ENCODE measurements at regions not wholly inside any gene's neighbourhood (a gene's known extent, or its start where the extent isn't known, plus 50 kb on each side); places are given as distances from the start of the nearest gene placed in this dataset.

DNA sequence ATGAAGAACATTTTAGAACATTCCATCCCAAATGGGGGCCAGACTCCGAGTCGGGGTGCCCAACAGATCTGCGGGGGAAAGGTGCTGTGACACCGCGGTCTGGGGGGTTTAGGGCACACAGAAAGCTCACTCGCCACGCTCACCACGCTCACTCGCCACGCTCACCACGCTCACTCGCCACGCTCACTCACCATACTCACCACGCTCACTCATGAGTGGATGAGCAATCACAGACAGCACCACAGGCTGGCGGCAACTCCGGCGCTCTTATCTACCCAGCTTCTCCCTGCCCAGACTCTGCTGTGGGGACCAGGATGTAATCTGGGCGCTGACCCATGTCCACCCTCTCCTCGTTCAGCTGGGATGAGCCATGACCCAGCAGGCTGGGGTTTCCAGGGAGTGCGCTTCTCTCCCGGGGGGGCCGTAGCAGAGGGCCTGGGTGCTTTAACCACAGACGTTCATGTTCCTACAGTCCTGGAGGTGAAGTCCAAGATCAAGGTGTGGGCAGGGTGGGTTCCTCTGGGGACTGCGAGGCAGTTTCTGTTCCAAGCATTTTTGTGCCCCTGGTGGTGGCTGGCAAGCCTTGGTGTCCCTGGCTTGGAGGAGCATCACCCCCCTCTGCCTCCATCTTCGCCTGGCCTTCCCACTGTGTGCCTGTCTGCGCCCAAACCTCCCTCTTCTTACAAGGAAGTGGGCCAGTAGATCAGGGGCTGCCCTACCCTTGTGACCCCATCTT lies 141.2 kb downstream of the CTTN start:
- Mint-ChIP-seq H3K36me3 (ENCODE audit: low read depth) (no peaks in the 10 kb centered on the region), H3K4me1 (no peaks in the 10 kb centered on the region), H3K27ac (no peak overlapping the region), H3K27me3 (no peaks in the 10 kb centered on the region), H3K4me3 (no peak overlapping the region), H3K9me3 (peaks cover 7% of the 10 kb centered on the region)
- DNase-seq: no peak
- CTCF ChIA-PET: no interaction called here
- POLR2A ChIA-PET: no interaction called here

DNA sequence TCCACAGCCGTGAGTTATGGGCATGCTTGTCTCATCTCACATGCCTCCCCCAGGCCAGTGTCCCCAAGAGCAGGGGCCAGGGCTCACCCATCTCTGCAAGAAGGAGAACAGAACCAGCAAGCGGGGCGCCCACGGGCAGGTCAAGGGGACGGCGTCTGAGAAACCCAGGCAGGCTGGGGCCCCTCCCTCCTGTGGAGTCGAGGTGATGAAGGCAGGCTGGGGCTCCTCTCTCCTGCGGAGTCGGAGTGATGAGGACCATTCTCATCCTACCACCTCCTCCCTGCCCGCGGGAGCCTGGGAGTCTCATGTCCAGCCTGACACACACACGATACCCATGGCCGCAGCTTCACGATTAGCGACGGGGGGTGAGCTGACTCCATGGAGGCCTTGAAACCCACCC lies 141.9 kb downstream of the CTTN start:
- ChIA-PET CTCF (no interaction called here), POLR2A (no interaction called here)
- no peak overlapping the region for H3K4me3 Mint-ChIP-seq
- peaks cover 2% of the 10 kb centered on the region for H3K9me3 Mint-ChIP-seq
- H3K36me3 Mint-ChIP-seq (ENCODE audit: low read depth): no peaks in the 10 kb centered on the region
- H3K27me3 Mint-ChIP-seq: no peaks in the 10 kb centered on the region
- no peaks in the 10 kb centered on the region for H3K4me1 Mint-ChIP-seq
- no peak overlapping the region for H3K27ac Mint-ChIP-seq
- no peak for DNase-seq

DNA sequence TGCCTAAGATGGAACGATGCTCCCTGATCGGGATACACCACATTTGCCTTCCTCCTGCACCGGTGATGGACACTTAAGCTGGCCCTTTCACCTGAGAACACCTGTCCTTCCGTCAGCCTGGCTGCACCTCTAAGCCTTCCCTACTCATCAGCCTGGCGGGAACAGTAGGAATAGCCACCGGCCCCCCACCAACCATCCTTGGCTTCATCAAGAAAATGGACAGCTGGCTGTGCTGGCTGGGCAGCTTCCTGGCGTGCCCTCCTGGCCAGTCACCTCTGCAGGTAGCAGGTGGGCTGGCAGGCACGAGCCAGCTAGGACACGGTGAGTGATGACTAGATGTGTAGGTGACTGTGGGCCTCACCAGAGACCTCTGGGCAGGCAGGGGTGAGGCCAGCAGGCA lies 142.8 kb downstream of the CTTN start:
- ChIA-PET POLR2A (no interaction called here), CTCF (interaction anchor here (0.6 kb wide), 1 partner anchor 13 kb away, joined by 3 read pairs; no protein-coding TSS in a partner anchor)
- no peaks in the 10 kb centered on the region for H3K9me3 Mint-ChIP-seq
- no peak for DNase-seq
- H3K4me1 Mint-ChIP-seq: no peaks in the 10 kb centered on the region
- H3K27ac Mint-ChIP-seq: no peak overlapping the region
- H3K27me3 Mint-ChIP-seq: no peaks in the 10 kb centered on the region
- H3K36me3 Mint-ChIP-seq (ENCODE audit: low read depth): no peaks in the 10 kb centered on the region
- no peak overlapping the region for H3K4me3 Mint-ChIP-seq

- H3K27ac Mint-ChIP-seq: no peak overlapping the region
- no peaks in the 10 kb centered on the region for H3K36me3 Mint-ChIP-seq (ENCODE audit: low read depth)
- no peaks in the 10 kb centered on the region for H3K27me3 Mint-ChIP-seq
- POLR2A ChIA-PET: no interaction called here
- no peak overlapping the region for H3K4me3 Mint-ChIP-seq
- DNase-seq: no peak
- no peaks in the 10 kb centered on the region for H3K4me1 Mint-ChIP-seq
- CTCF ChIA-PET: interaction anchor here (0.6 kb wide), 1 partner anchor 13 kb away, joined by 3 read pairs; no protein-coding TSS in a partner anchor
- no peaks in the 10 kb centered on the region for H3K9me3 Mint-ChIP-seq
Measured at GRCh38 chr11:70541699-70542098, 143.4 kb downstream of the CTTN start.

- no peaks in the 10 kb centered on the region for H3K36me3 Mint-ChIP-seq (ENCODE audit: low read depth)
- no peaks in the 10 kb centered on the region for H3K4me1 Mint-ChIP-seq
- no peak overlapping the region for H3K27ac Mint-ChIP-seq
- no peaks in the 10 kb centered on the region for H3K9me3 Mint-ChIP-seq
- H3K27me3 Mint-ChIP-seq: no peaks in the 10 kb centered on the region
- no peak overlapping the region for H3K4me3 Mint-ChIP-seq
- no peak for DNase-seq
- ChIA-PET POLR2A (no interaction called here), CTCF (no interaction called here)
Measured at GRCh38 chr11:70542406-70542805, 144.1 kb downstream of the CTTN start.

DNA sequence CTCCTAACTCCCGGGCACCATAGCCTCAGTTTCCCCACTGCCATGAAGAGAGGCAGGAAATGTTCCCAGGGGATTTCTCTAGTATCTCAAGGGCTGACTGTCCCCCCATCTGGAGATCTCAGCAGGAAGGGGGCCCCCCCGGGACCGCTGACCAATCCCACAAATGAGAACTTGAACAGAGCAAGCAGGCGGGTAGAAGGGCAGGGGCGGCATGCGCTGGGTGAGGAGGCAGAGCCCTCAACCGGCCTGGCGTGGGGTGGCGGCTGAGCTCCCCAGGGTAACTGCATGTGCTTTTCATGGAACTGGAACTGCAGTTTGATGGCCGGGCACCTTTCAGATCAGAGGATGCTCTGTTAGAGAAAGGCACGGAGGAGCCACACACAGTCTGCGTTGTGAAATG lies 144.5 kb downstream of the CTTN start:
- no peaks in the 10 kb centered on the region for H3K36me3 Mint-ChIP-seq (ENCODE audit: low read depth)
- H3K27ac Mint-ChIP-seq: no peak overlapping the region
- no peak for DNase-seq
- no peaks in the 10 kb centered on the region for H3K4me1 Mint-ChIP-seq
- no peaks in the 10 kb centered on the region for H3K27me3 Mint-ChIP-seq
- no peaks in the 10 kb centered on the region for H3K9me3 Mint-ChIP-seq
- ChIA-PET POLR2A (no interaction called here), CTCF (interaction anchor here (0.5 kb wide), 1 partner anchor 141 kb away, joined by 3 read pairs; no protein-coding TSS in a partner anchor)
- no peak overlapping the region for H3K4me3 Mint-ChIP-seq

GRCh38 chr11:70543611-70544010 lies 145.3 kb downstream of the CTTN start:
- DNase-seq: no peak
- no peaks in the 10 kb centered on the region for H3K9me3 Mint-ChIP-seq
- H3K27me3 Mint-ChIP-seq: no peaks in the 10 kb centered on the region
- no peaks in the 10 kb centered on the region for H3K36me3 Mint-ChIP-seq (ENCODE audit: low read depth)
- H3K4me3 Mint-ChIP-seq: no peak overlapping the region
- H3K27ac Mint-ChIP-seq: no peak overlapping the region
- H3K4me1 Mint-ChIP-seq: no peaks in the 10 kb centered on the region
- POLR2A ChIA-PET: no interaction called here
- CTCF ChIA-PET: no interaction called here

GRCh38 chr11:70544067-70544773 lies 145.9 kb downstream of the CTTN start:
- ChIA-PET POLR2A (no interaction called here), CTCF (no interaction called here)
- DNase-seq: no peak

GRCh38 chr11:70544774-70545609 lies 146.7 kb downstream of the CTTN start:
- Mint-ChIP-seq H3K4me3 (no peak overlapping the region), H3K27me3 (no peaks in the 10 kb centered on the region), H3K9me3 (no peaks in the 10 kb centered on the region), H3K36me3 (ENCODE audit: low read depth) (no peaks in the 10 kb centered on the region), H3K27ac (no peak overlapping the region), H3K4me1 (no peaks in the 10 kb centered on the region)
- CTCF ChIA-PET: interaction anchor here (1.0 kb wide), 1 partner anchor 21 kb away, joined by 3 read pairs; no protein-coding TSS in a partner anchor
- no peak for DNase-seq
- POLR2A ChIA-PET: no interaction called here

More at GRCh38 chr11:70544067-70544773, 145.9 kb downstream of the CTTN start:
- Mint-ChIP-seq H3K4me1 (no peaks in the 10 kb centered on the region), H3K36me3 (ENCODE audit: low read depth) (no peaks in the 10 kb centered on the region), H3K27ac (no peak overlapping the region), H3K27me3 (no peaks in the 10 kb centered on the region), H3K9me3 (no peaks in the 10 kb centered on the region), H3K4me3 (no peak overlapping the region)

DNA sequence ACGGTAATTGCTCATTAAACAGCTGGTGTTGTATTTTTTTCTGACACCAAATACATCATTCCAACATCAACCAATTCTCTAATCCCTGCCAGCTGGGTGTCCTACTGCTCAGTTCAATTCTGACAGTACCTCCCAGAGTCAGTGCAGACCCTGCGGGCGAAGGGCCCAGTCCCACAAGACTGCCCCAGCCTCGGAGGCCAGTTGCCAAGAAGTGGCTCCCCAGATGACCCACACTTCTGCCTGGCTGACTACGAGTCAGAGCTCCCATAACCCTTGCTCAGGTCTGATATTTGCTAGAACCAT lies 147.2 kb downstream of the CTTN start:
- H3K27ac Mint-ChIP-seq: no peak overlapping the region
- no peaks in the 10 kb centered on the region for H3K27me3 Mint-ChIP-seq
- DNase-seq: no peak
- no peaks in the 10 kb centered on the region for H3K9me3 Mint-ChIP-seq
- no peaks in the 10 kb centered on the region for H3K36me3 Mint-ChIP-seq (ENCODE audit: low read depth)
- ChIA-PET POLR2A (no interaction called here), CTCF (interaction anchor here (1.0 to 1.2 kb wide), 2 partner anchors 10 to 22 kb away, joined by 3 read pairs; no protein-coding TSS in a partner anchor)
- no peaks in the 10 kb centered on the region for H3K4me1 Mint-ChIP-seq
- no peak overlapping the region for H3K4me3 Mint-ChIP-seq

DNA sequence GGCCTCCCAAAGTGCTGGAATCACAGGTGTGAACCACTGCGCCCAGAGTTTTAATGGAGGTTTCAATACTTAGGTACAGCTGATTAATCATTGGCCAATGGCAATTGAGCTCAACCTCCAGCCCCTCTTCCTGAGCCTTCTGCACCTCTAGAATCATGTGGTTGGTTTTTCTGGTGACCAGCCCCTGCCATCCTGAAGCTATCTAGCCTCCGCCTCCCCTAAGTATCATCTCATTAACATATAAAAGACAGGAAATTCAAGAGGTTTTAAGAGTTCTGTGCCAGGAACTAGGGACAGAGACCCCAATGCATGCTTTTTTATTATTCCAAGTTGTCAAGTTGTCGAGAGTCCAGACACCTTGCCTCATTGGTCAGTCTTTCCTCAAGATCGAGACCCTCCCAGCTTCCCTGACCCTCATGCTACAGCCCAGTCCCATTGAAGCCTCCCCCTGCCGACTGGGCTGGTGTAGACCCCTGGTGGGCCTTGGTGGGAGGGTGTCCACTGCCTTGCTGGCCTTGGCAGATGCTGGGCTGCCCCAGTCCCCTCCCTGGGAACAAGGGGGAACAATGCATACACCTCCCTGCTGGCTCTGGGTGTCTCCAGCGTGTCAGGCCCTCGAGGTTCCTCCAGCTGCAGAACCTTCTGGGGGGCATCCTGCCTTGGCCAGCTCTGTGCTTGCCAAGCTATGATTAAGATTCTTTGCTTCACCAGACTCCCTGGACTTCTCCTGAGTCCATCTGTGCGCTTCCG lies 148.0 kb downstream of the CTTN start:
- DNase-seq: no peak

GRCh38 chr11:70547386-70547785 lies 149.1 kb downstream of the CTTN start:
- CTCF ChIA-PET: no interaction called here
- H3K27me3 Mint-ChIP-seq: no peaks in the 10 kb centered on the region
- POLR2A ChIA-PET: no interaction called here
- no peaks in the 10 kb centered on the region for H3K4me1 Mint-ChIP-seq
- no peaks in the 10 kb centered on the region for H3K36me3 Mint-ChIP-seq (ENCODE audit: low read depth)
- no peak for DNase-seq
- H3K4me3 Mint-ChIP-seq: no peak overlapping the region
- no peak overlapping the region for H3K27ac Mint-ChIP-seq
- no peaks in the 10 kb centered on the region for H3K9me3 Mint-ChIP-seq

More for the DNA sequence above, 148.0 kb downstream of the CTTN start:
- Mint-ChIP-seq H3K9me3 (no peaks in the 10 kb centered on the region), H3K36me3 (ENCODE audit: low read depth) (no peaks in the 10 kb centered on the region), H3K27ac (no peak overlapping the region), H3K4me3 (no peak overlapping the region), H3K27me3 (no peaks in the 10 kb centered on the region), H3K4me1 (no peaks in the 10 kb centered on the region)
- POLR2A ChIA-PET: no interaction called here
- CTCF ChIA-PET: interaction anchor here (1.2 kb wide), 1 partner anchor 9 kb away, joined by 3 read pairs; no protein-coding TSS in a partner anchor
